Liver (tissue), 8 donors: ENCODE measurements at regions not wholly inside any gene's neighbourhood (a gene's known extent, or its start where the extent isn't known, plus 50 kb on each side); places are given as distances from the start of the nearest gene placed in this dataset.

Experiments used
- DNase-seq: peaks from one replicate; pipeline ENCODE4 v3.0.0-alpha.2; 2017; ENCODE audit warnings: low spot score
- H3K27ac ChIP-seq, 2 donors: one replicate each; pipeline ENCODE4 v1.7.0; 2013; ENCODE audit warnings: inconsistent platforms in 2 of 2, low read length in 2 of 2, control low read depth in 1 of 2, low read depth in 1 of 2, mild to moderate bottlenecking in 1 of 2
- H3K27me3 ChIP-seq, 4 donors: one replicate each; pipeline versions ENCODE4 v1.6.1 to v1.7.0; 2013; ENCODE audit warnings: low read length in 3 of 4, inconsistent platforms in 1 of 4, mild to moderate bottlenecking in 1 of 4, moderate library complexity in 1 of 4; ENCODE audit not compliant: control insufficient read depth in 4 of 4, insufficient read depth in 4 of 4
- H3K36me3 ChIP-seq, 4 donors: one replicate each; pipeline versions ENCODE4 v1.6.1 to v1.7.0; 2013; ENCODE audit warnings: low read length in 3 of 4, mild to moderate bottlenecking in 3 of 4, low read depth in 1 of 4, moderate library complexity in 1 of 4; ENCODE audit not compliant: control insufficient read depth in 4 of 4, insufficient read depth in 3 of 4
- H3K4me1 ChIP-seq, 4 donors: one replicate each; pipeline versions ENCODE4 v1.6.1 to v1.7.0; 2013; ENCODE audit warnings: low read length in 3 of 4, mild to moderate bottlenecking in 3 of 4, moderate library complexity in 1 of 4; ENCODE audit not compliant: control insufficient read depth in 4 of 4, insufficient read depth in 4 of 4
- H3K4me3 ChIP-seq, 3 donors: one replicate each; pipeline versions ENCODE4 v1.6.1 to v1.7.0; 2013; ENCODE audit warnings: low read length in 3 of 3, control low read depth in 1 of 3, low read depth in 1 of 3, mild to moderate bottlenecking in 1 of 3
- H3K9ac ChIP-seq, 2 donors: one replicate each; pipeline ENCODE4 v1.7.0; 2013; ENCODE audit warnings: low read length in 2 of 2, mild to moderate bottlenecking in 2 of 2, moderate library complexity in 2 of 2, control low read depth in 1 of 2, low read depth in 1 of 2
- H3K9me3 ChIP-seq, 4 donors: one replicate each; pipeline versions ENCODE4 v1.6.1 to v1.7.0; 2013; ENCODE audit warnings: low read length in 3 of 4; ENCODE audit not compliant: control insufficient read depth in 4 of 4
- EGR1 ChIP-seq, 2 donors: IDR thresholded peaks; 2 replicates each; pipeline ENCODE4 v1.6.1; 2016 to 2018; ENCODE audit warnings: antibody characterized with exemption in 2 of 2, low read depth in 2 of 2
- FOXA1 ChIP-seq: IDR thresholded peaks from 2 replicates; pipeline ENCODE4 v1.6.1; 2016; ENCODE audit warnings: antibody characterized with exemption
- FOXA2 ChIP-seq: IDR thresholded peaks from 2 replicates; pipeline ENCODE4 v1.6.1; 2016; ENCODE audit warnings: antibody characterized with exemption
- GABPA ChIP-seq, 2 donors: IDR thresholded peaks in 1 of 2; conservative IDR thresholded peaks in 1 of 2; 2 replicates each; pipeline ENCODE4 v1.6.1; 2016; ENCODE audit warnings: antibody characterized with exemption in 2 of 2, mild to moderate bottlenecking in 1 of 2, moderate library complexity in 1 of 2
- HNF4A ChIP-seq, 2 donors: conservative IDR thresholded peaks; 2 replicates each; pipeline ENCODE4 v1.6.1; 2016; ENCODE audit warnings: antibody characterized with exemption in 2 of 2, mild to moderate bottlenecking in 2 of 2
- HNF4G ChIP-seq: IDR thresholded peaks from 2 replicates; pipeline ENCODE4 v1.6.1; 2016; ENCODE audit warnings: antibody characterized with exemption
- JUND ChIP-seq, 2 donors: IDR thresholded peaks; 2 replicates each; pipeline ENCODE4 v1.6.1; 2016; ENCODE audit warnings: antibody characterized with exemption in 2 of 2
- NR2F2 ChIP-seq: IDR thresholded peaks from 2 replicates; pipeline ENCODE4 v1.6.1; 2016; ENCODE audit warnings: antibody characterized with exemption
- RAD21 ChIP-seq, 2 donors: IDR thresholded peaks; 2 replicates each; pipeline ENCODE4 v1.6.1; 2016; ENCODE audit warnings: antibody characterized with exemption in 2 of 2, mild to moderate bottlenecking in 2 of 2
- RXRA ChIP-seq, 2 donors: IDR thresholded peaks; 2 replicates each; pipeline ENCODE4 v1.6.1; 2017 to 2018; ENCODE audit warnings: antibody characterized with exemption in 2 of 2, mild to moderate bottlenecking in 1 of 2
- SP1 ChIP-seq: IDR thresholded peaks from 2 replicates; pipeline ENCODE4 v1.6.1; 2018; ENCODE audit warnings: antibody characterized with exemption, mild to moderate bottlenecking
- TAF1 ChIP-seq: conservative IDR thresholded peaks from 2 replicates; pipeline ENCODE4 v1.6.1; 2016; ENCODE audit warnings: antibody characterized with exemption, mild to moderate bottlenecking
- YY1 ChIP-seq: IDR thresholded peaks from 2 replicates; pipeline ENCODE4 v1.6.1; 2016; ENCODE audit warnings: antibody characterized with exemption, mild to moderate bottlenecking
- WGBS: extraction: QIAGEN DNeasy Blood & Tissue Kit; methylation state at CpG from one replicate; pipeline ENCODE4 v1.1.7; 2013; 5-methylcytosine and 5-hydroxymethylcytosine counted together
- TF ChIP-seq, protein P1 (sequence below): fragments of 150-350 bp; IDR thresholded peaks from 2 replicates; pipeline ENCODE4 v1.5.1; 2017; ENCODE audit warnings: improper control_type of control experiment, low read depth, low read length; ENCODE audit not compliant: missing input control
- TF ChIP-seq, protein P2 (sequence below): IDR thresholded peaks from 2 replicates; pipeline ENCODE4 v1.6.1; 2016; ENCODE audit warnings: antibody characterized with exemption
- TF ChIP-seq, protein P3 (sequence below): IDR thresholded peaks from 2 replicates; pipeline ENCODE4 v1.6.1; 2016; ENCODE audit warnings: antibody characterized with exemption, mild to moderate bottlenecking
- TF ChIP-seq, protein P4 (sequence below): IDR thresholded peaks from 2 replicates; pipeline ENCODE4 v1.6.1; 2016; ENCODE audit warnings: antibody characterized with exemption
- TF ChIP-seq, protein P5 (sequence below): IDR thresholded peaks from 2 replicates; pipeline ENCODE4 v1.6.1; 2016; ENCODE audit warnings: antibody characterized with exemption
- donor health status: healthy.
- donor health status: healthy.
- donor health status: healthy.
- donor health status: healthy.
- donor health status: healthy.

DNA sequence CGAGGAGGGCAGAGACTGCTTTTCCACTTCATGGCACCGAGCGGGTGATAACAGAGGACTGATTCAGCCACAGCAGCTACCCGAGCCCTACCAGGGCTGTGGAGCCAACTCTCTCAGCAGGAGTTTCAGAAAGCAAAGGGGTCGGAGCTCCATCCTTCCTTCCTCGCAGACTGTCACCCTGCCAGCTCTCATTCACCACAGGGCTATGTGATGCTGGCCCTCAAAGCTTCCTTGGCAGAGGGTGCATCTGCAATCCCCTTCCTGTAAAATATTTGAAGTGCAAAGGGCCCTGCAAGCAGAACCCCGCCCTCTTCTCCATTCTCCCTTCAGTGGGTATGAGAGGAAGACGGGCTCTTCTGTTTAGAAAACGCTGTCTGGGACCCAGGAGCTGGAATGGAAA lies 105.3 kb upstream of the LYZL2 start:
- H3K27ac ChIP-seq = no peak overlapping the region
- no peak overlapping the region for H3K4me3 ChIP-seq
- TF ChIP-seq, protein P1, sequence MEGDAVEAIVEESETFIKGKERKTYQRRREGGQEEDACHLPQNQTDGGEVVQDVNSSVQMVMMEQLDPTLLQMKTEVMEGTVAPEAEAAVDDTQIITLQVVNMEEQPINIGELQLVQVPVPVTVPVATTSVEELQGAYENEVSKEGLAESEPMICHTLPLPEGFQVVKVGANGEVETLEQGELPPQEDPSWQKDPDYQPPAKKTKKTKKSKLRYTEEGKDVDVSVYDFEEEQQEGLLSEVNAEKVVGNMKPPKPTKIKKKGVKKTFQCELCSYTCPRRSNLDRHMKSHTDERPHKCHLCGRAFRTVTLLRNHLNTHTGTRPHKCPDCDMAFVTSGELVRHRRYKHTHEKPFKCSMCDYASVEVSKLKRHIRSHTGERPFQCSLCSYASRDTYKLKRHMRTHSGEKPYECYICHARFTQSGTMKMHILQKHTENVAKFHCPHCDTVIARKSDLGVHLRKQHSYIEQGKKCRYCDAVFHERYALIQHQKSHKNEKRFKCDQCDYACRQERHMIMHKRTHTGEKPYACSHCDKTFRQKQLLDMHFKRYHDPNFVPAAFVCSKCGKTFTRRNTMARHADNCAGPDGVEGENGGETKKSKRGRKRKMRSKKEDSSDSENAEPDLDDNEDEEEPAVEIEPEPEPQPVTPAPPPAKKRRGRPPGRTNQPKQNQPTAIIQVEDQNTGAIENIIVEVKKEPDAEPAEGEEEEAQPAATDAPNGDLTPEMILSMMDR = no peak
- TF ChIP-seq, protein P2, sequence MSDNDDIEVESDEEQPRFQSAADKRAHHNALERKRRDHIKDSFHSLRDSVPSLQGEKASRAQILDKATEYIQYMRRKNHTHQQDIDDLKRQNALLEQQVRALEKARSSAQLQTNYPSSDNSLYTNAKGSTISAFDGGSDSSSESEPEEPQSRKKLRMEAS = no peak
- TF ChIP-seq NR2F2 (no peak), GABPA (IDR thresholded peaks at IDR 0.05 in 1 of 2, conservative IDR thresholded peaks at IDR 0.05 in 1 of 2) (no peak), SP1 (no peak), JUND (IDR thresholded peaks at IDR 0.05) (no peak), YY1 (no peak), TAF1 (no peak), FOXA1 (no peak), RXRA (IDR thresholded peaks at IDR 0.05) (no peak), FOXA2 (no peak), EGR1 (IDR thresholded peaks at IDR 0.05; ENCODE audit: low read depth in 2 of 2) (no peak), HNF4A (conservative IDR thresholded peaks at IDR 0.05) (no peak), HNF4G (no peak)
- TF ChIP-seq, protein P3, sequence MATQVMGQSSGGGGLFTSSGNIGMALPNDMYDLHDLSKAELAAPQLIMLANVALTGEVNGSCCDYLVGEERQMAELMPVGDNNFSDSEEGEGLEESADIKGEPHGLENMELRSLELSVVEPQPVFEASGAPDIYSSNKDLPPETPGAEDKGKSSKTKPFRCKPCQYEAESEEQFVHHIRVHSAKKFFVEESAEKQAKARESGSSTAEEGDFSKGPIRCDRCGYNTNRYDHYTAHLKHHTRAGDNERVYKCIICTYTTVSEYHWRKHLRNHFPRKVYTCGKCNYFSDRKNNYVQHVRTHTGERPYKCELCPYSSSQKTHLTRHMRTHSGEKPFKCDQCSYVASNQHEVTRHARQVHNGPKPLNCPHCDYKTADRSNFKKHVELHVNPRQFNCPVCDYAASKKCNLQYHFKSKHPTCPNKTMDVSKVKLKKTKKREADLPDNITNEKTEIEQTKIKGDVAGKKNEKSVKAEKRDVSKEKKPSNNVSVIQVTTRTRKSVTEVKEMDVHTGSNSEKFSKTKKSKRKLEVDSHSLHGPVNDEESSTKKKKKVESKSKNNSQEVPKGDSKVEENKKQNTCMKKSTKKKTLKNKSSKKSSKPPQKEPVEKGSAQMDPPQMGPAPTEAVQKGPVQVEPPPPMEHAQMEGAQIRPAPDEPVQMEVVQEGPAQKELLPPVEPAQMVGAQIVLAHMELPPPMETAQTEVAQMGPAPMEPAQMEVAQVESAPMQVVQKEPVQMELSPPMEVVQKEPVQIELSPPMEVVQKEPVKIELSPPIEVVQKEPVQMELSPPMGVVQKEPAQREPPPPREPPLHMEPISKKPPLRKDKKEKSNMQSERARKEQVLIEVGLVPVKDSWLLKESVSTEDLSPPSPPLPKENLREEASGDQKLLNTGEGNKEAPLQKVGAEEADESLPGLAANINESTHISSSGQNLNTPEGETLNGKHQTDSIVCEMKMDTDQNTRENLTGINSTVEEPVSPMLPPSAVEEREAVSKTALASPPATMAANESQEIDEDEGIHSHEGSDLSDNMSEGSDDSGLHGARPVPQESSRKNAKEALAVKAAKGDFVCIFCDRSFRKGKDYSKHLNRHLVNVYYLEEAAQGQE = no peak
- TF ChIP-seq, protein P4, sequence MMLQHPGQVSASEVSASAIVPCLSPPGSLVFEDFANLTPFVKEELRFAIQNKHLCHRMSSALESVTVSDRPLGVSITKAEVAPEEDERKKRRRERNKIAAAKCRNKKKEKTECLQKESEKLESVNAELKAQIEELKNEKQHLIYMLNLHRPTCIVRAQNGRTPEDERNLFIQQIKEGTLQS = no peak
- TF ChIP-seq, protein P5, sequence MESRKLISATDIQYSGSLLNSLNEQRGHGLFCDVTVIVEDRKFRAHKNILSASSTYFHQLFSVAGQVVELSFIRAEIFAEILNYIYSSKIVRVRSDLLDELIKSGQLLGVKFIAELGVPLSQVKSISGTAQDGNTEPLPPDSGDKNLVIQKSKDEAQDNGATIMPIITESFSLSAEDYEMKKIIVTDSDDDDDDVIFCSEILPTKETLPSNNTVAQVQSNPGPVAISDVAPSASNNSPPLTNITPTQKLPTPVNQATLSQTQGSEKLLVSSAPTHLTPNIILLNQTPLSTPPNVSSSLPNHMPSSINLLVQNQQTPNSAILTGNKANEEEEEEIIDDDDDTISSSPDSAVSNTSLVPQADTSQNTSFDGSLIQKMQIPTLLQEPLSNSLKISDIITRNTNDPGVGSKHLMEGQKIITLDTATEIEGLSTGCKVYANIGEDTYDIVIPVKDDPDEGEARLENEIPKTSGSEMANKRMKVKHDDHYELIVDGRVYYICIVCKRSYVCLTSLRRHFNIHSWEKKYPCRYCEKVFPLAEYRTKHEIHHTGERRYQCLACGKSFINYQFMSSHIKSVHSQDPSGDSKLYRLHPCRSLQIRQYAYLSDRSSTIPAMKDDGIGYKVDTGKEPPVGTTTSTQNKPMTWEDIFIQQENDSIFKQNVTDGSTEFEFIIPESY = no peak
- DNase-seq = no peak
- H3K9ac ChIP-seq = no peak overlapping the region
- no peaks in the 10 kb centered on the region for H3K36me3 ChIP-seq
- H3K27me3 ChIP-seq = no peaks in the 10 kb centered on the region
- WGBS = 72% methylated on average over 9 of the region's 9 CpGs
- no peaks in the 10 kb centered on the region for H3K9me3 ChIP-seq
- H3K4me1 ChIP-seq = no peaks in the 10 kb centered on the region

DNA sequence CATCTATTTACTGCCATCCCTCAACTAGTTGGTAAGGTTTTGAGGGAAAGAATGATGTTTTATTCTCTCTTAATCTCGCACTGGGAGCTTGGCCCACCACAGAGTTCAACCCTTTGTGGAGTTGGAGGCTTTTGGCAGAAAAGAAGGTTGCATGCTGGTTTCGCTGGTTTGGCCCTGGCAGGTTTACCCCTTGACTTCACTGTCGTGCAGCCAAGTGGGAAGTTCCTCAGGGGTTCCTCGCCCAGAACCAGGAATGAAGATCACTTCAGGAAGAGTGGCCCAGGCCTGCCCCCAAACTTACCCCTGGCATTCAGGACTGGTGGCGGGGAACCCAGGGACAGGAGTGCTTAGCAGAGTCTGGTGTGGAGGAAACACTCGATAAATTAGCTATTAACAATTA lies 103.1 kb upstream of the LYZL2 start:
- H3K4me3 ChIP-seq = no peak overlapping the region
- no peaks in the 10 kb centered on the region for H3K36me3 ChIP-seq
- no peak for TF ChIP-seq SP1
- TF ChIP-seq, protein P2 = no peak
- TF ChIP-seq, protein P4 = no peak
- no peak for TF ChIP-seq RXRA (IDR thresholded peaks at IDR 0.05)
- no peak for TF ChIP-seq FOXA1
- TF ChIP-seq FOXA2 = no peak
- TF ChIP-seq YY1 = no peak
- TF ChIP-seq, protein P1 = no peak
- TF ChIP-seq JUND (IDR thresholded peaks at IDR 0.05) = no peak
- no peak for TF ChIP-seq RAD21 (IDR thresholded peaks at IDR 0.05)
- TF ChIP-seq, protein P3 = no peak
- H3K4me1 ChIP-seq = no peaks in the 10 kb centered on the region
- DNase-seq = no peak
- no peak overlapping the region for H3K27ac ChIP-seq
- no peaks in the 10 kb centered on the region for H3K27me3 ChIP-seq
- no peaks in the 10 kb centered on the region for H3K9me3 ChIP-seq
- H3K9ac ChIP-seq = no peak overlapping the region
- WGBS = 93% methylated on average over 6 of the region's 6 CpGs
